ENCODE measurements at regions not wholly inside any gene's neighbourhood (a gene's known extent, or its start where the extent isn't known, plus 50 kb on each side); places are given as distances from the start of the nearest gene placed in this dataset.
"Not testable (repeated sequence)": the region's sequence is repeated elsewhere in the genome, so short reads cannot be mapped to it uniquely, and the experiment has no call there.

DNA sequence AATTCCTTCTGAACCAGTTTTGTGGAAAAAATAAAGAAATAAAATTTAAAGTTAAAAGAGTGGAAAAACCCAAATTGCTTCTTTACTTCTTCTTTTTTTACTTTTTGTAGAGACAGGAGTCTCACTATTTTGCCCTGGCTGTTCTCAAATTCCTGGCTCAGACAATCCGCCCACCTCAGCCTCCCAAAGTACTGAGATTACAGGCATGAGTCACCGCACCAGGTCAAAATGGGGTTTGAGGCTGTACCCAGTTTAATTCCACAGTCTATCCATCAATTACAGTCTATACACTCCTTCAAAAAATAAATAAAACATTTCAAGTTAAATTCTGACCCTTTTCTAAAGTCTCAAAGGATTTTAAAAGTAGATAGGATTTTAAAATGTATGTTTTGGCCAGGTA lies 120.3 kb downstream of the FAM161A start:
- intact Hi-C loops (cut with DNase I; ENCODE audit: low total_unique reads): no loop called here
- Histone ChIP-seq H3K4me3 (no peak overlapping the region), H3K27ac (no peak overlapping the region), H3K9me3 (no peaks in the 10 kb centered on the region), H3K27me3 (no peaks in the 10 kb centered on the region), H3K36me3 (no peaks in the 10 kb centered on the region), H3K4me1 (no peaks in the 10 kb centered on the region)
- no peak for DNase-seq
- TF ChIP-seq, protein P1, sequence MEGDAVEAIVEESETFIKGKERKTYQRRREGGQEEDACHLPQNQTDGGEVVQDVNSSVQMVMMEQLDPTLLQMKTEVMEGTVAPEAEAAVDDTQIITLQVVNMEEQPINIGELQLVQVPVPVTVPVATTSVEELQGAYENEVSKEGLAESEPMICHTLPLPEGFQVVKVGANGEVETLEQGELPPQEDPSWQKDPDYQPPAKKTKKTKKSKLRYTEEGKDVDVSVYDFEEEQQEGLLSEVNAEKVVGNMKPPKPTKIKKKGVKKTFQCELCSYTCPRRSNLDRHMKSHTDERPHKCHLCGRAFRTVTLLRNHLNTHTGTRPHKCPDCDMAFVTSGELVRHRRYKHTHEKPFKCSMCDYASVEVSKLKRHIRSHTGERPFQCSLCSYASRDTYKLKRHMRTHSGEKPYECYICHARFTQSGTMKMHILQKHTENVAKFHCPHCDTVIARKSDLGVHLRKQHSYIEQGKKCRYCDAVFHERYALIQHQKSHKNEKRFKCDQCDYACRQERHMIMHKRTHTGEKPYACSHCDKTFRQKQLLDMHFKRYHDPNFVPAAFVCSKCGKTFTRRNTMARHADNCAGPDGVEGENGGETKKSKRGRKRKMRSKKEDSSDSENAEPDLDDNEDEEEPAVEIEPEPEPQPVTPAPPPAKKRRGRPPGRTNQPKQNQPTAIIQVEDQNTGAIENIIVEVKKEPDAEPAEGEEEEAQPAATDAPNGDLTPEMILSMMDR (IDR thresholded peaks at IDR 0.05): no peak

DNA sequence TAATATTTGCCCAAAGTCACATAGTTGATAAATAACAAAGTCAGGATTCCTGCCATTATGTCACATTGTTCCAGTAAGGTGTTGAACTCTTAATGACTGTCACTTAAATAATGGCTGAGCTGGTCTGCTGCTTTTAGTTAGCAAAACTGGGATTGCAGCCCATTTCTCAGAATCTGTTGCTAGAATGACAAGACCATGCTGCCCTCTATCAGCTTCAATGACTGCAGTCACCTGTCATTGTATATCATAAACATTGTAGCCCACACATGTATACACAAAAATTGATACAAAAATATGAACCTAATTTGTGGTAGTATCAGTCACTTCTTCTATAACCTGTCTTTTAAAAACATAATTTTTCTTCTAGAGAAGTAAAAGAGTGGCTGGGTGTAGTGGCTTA lies 121.1 kb downstream of the FAM161A start:
- Histone ChIP-seq H3K4me1 (no peaks in the 10 kb centered on the region), H3K9me3 (no peaks in the 10 kb centered on the region), H3K27me3 (no peaks in the 10 kb centered on the region), H3K4me3 (no peak overlapping the region), H3K36me3 (no peaks in the 10 kb centered on the region), H3K27ac (no peak overlapping the region)
- DNase-seq: no peak
- intact Hi-C loops (cut with DNase I; ENCODE audit: low total_unique reads): no loop called here
- TF ChIP-seq, protein P1 (IDR thresholded peaks at IDR 0.05): no peak

- H3K9me3 ChIP-seq: peaks cover 0 to 7% (median 0%) of the 10 kb centered on the region in 3 donors
- no peak for DNase-seq
- no peaks in the 10 kb centered on the region for H3K27me3 ChIP-seq
- TF ChIP-seq, protein P1 (IDR thresholded peaks at IDR 0.05): no peak
- intact Hi-C loops (cut with DNase I; ENCODE audit: low total_unique reads): no loop called here
- no peak overlapping the region for H3K27ac ChIP-seq
- H3K4me3 ChIP-seq: no peak overlapping the region
- H3K36me3 ChIP-seq: no peaks in the 10 kb centered on the region
- H3K4me1 ChIP-seq: no peaks in the 10 kb centered on the region
Observed at GRCh38 chr2:61727746-61728145, 126.1 kb downstream of the FAM161A start.

- Histone ChIP-seq H3K36me3 (no peaks in the 10 kb centered on the region), H3K4me3 (no peak overlapping the region), H3K4me1 (no peaks in the 10 kb centered on the region), H3K9me3 (peaks cover 0 to 7% (median 0%) of the 10 kb centered on the region in 3 donors), H3K27ac (no peak overlapping the region), H3K27me3 (no peaks in the 10 kb centered on the region)
- intact Hi-C loops (cut with DNase I; ENCODE audit: low total_unique reads): no loop called here
- DNase-seq: no peak
- TF ChIP-seq, protein P1 (IDR thresholded peaks at IDR 0.05): no peak
Observed at GRCh38 chr2:61726456-61727209, 127.2 kb downstream of the FAM161A start.

GRCh38 chr2:61723364-61723763 lies 130.5 kb downstream of the FAM161A start:
- H3K27me3 ChIP-seq; DNase-seq; H3K4me3 ChIP-seq; intact Hi-C loops (cut with DNase I; ENCODE audit: low total_unique reads); H3K9me3 ChIP-seq; H3K27ac ChIP-seq; H3K4me1 ChIP-seq; H3K36me3 ChIP-seq: not testable (repeated sequence)

GRCh38 chr2:61722800-61723199 lies 131.1 kb downstream of the FAM161A start:
- H3K4me1 ChIP-seq: no peaks in the 10 kb centered on the region
- TF ChIP-seq, protein P1 (IDR thresholded peaks at IDR 0.05): no peak
- intact Hi-C loops (cut with DNase I; ENCODE audit: low total_unique reads): no loop called here
- no peaks in the 10 kb centered on the region for H3K27me3 ChIP-seq
- no peak overlapping the region for H3K27ac ChIP-seq
- no peak overlapping the region for H3K4me3 ChIP-seq
- H3K36me3 ChIP-seq: no peaks in the 10 kb centered on the region
- no peak for DNase-seq
- H3K9me3 ChIP-seq: peaks cover 0 to 7% (median 0%) of the 10 kb centered on the region in 3 donors
